Inflammatory macrophage treated with lipopolysaccharide for 1 hour (primary cell): ENCODE measurements at regions not wholly inside any gene's neighbourhood (a gene's known extent, or its start where the extent isn't known, plus 50 kb on each side); places are given as distances from the start of the nearest gene placed in this dataset.

Source experiments
- DNase-seq, 2 donors: peaks; one replicate each; pipeline ENCODE4 v3.0.0-alpha.2; 2020 to 2022

GRCh38 chr10:21249435-21249834 is 276.0 kb downstream of the SKIDA1 start:
- no peak for DNase-seq

GRCh38 chr10:21247592-21247991 is 277.9 kb downstream of the SKIDA1 start:
- DNase-seq = no peak

GRCh38 chr10:21246178-21246577 is 279.3 kb downstream of the SKIDA1 start:
- DNase-seq = no peak

- DNase-seq = no peak
These were observed 281.7 kb downstream of the SKIDA1 start for GRCh38 chr10:21243748-21244257.

- DNase-seq = no peak
These were observed 282.6 kb downstream of the SKIDA1 start for GRCh38 chr10:21242915-21243314.

GRCh38 chr10:21238717-21239116 is 286.8 kb downstream of the SKIDA1 start:
- DNase-seq = no peak

GRCh38 chr10:21238044-21238443 is 287.4 kb downstream of the SKIDA1 start:
- no peak for DNase-seq

- DNase-seq = no peak
These were observed 290.7 kb downstream of the SKIDA1 start for GRCh38 chr10:21234761-21235160.

- DNase-seq = no peak
These were observed 295.3 kb downstream of the SKIDA1 start for GRCh38 chr10:21230219-21230618.

- DNase-seq = no peak
These were observed 307.6 kb downstream of the SKIDA1 start for GRCh38 chr10:21217748-21218367.

GRCh38 chr10:21217107-21217506 is 308.4 kb downstream of the SKIDA1 start:
- no peak for DNase-seq

- DNase-seq = no peak
These were observed 311.2 kb downstream of the SKIDA1 start for GRCh38 chr10:21214329-21214728.

- no peak for DNase-seq
These were observed 312.1 kb downstream of the SKIDA1 start for GRCh38 chr10:21213381-21213780.

GRCh38 chr10:21212912-21213311 is 312.6 kb downstream of the SKIDA1 start:
- DNase-seq = no peak

GRCh38 chr10:21212348-21212747 is 313.1 kb downstream of the SKIDA1 start:
- DNase-seq = peak; percentile 32

GRCh38 chr10:21209495-21209894 is 312.4 kb upstream of the NEBL start:
- DNase-seq = no peak

- DNase-seq = no peak
These were observed 311.7 kb upstream of the NEBL start for GRCh38 chr10:21208666-21209316.

- DNase-seq = no peak
These were observed 310.9 kb upstream of the NEBL start for GRCh38 chr10:21207852-21208646.

- DNase-seq = no peak
These were observed 308.2 kb upstream of the NEBL start for GRCh38 chr10:21205328-21205727.

- DNase-seq = no peak
These were observed 306.5 kb upstream of the NEBL start for GRCh38 chr10:21203473-21204107.

GRCh38 chr10:21202776-21203462 is 305.8 kb upstream of the NEBL start:
- DNase-seq = no peak

- no peak for DNase-seq
These were observed 302.4 kb upstream of the NEBL start for GRCh38 chr10:21199501-21199900.

- no peak for DNase-seq
These were observed 300.7 kb upstream of the NEBL start for GRCh38 chr10:21197838-21198237.
